ENCODE measurements at regions not wholly inside any gene's neighbourhood (a gene's known extent, or its start where the extent isn't known, plus 50 kb on each side); places are given as distances from the start of the nearest gene placed in this dataset.

DNA sequence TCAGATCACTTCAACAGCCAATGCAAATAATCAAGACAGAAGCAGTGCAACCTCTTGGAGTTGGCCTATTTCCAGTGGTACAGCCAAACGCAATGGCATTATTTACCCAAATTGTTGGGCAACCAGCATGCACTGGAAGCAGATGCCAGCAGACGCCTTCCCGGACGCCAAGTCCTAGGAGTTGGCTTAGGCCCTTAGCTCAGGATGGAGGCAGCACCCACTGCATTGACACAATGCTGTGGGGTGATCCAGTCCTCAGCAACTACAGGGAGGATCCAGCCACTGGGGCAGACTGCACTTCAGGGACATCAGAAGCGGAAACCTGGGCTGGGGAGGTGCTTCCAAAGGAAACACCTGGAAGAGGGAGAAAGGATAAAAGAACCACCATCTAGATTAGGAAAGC lies 290.4 kb downstream of the FAM43A start:
- WGBS (ENCODE audit: extremely low coverage, insufficient read length, low lambda C conversion rate): no CpG with 5 or more reads among the region's 5 CpGs
- H3K79me1 ChIP-seq (ENCODE audit: insufficient read depth, low read depth, low read length, poor library complexity, severe bottlenecking): no peaks in the 10 kb centered on the region

More for the DNA sequence above, 290.4 kb downstream of the FAM43A start:
- Histone ChIP-seq H3K23ac (ENCODE audit: insufficient read length, low read depth, low read length) (no peak overlapping the region), H4K20me1 (ENCODE audit: control insufficient read depth, insufficient read depth, insufficient read length) (no peaks in the 10 kb centered on the region), H3K18ac (ENCODE audit: insufficient read length, low read depth, low read length) (no peak overlapping the region), H2AFZ (ENCODE audit: low read length) (no peak overlapping the region), H3T11ph (ENCODE audit: low read length) (no peak overlapping the region), H3K4ac (ENCODE audit: low read depth, low read length) (no peak overlapping the region), H3K27ac (ENCODE audit: insufficient read length, low read depth, low read length) (no peak overlapping the region), H3K23me2 (ENCODE audit: insufficient read length, low read depth, low read length, poor library complexity, severe bottlenecking) (no peaks in the 10 kb centered on the region), H2BK20ac (ENCODE audit: low read depth, low read length, poor library complexity, severe bottlenecking) (no peak overlapping the region), H2AK5ac (ENCODE audit: insufficient read length, low read length) (no peak overlapping the region), H2BK5ac (ENCODE audit: insufficient read length, low read length) (no peak overlapping the region), H4K5ac (ENCODE audit: insufficient read length, low read depth, low read length) (no peak overlapping the region), H2BK12ac (ENCODE audit: insufficient read length, low read depth, low read length) (no peak overlapping the region), H3K14ac (ENCODE audit: insufficient read depth, low read length) (no peak overlapping the region; the same call in 1 of the 2 replicates), H3K56ac (ENCODE audit: insufficient read length, low read depth, low read length) (no peak overlapping the region), H2BK120ac (ENCODE audit: low read depth, low read length, poor library complexity, severe bottlenecking) (no peak overlapping the region), H3K79me2 (ENCODE audit: insufficient read depth, low read length) (no peaks in the 10 kb centered on the region), H3K9me3 (ENCODE audit: control insufficient read depth, low read depth, low read length) (no peaks in the 10 kb centered on the region), H3K9ac (ENCODE audit: extremely low read depth, insufficient read length, low read length) (no peak overlapping the region), H2BK15ac (ENCODE audit: low read depth, low read length) (no peak overlapping the region), H4K91ac (ENCODE audit: insufficient read length, low read depth, low read length) (no peak overlapping the region), H3K27me3 (ENCODE audit: insufficient read depth, low read length) (no peaks in the 10 kb centered on the region), H4K8ac (replicated peaks; ENCODE audit: insufficient read length, low read depth, low read length) (no peak overlapping the region), H3K4me1 (ENCODE audit: insufficient read depth, low read length) (no peaks in the 10 kb centered on the region), H3K4me2 (ENCODE audit: insufficient read depth, insufficient read length, low read length) (no peak overlapping the region)
- DNase-seq: no peak
- TF ChIP-seq, protein P1, sequence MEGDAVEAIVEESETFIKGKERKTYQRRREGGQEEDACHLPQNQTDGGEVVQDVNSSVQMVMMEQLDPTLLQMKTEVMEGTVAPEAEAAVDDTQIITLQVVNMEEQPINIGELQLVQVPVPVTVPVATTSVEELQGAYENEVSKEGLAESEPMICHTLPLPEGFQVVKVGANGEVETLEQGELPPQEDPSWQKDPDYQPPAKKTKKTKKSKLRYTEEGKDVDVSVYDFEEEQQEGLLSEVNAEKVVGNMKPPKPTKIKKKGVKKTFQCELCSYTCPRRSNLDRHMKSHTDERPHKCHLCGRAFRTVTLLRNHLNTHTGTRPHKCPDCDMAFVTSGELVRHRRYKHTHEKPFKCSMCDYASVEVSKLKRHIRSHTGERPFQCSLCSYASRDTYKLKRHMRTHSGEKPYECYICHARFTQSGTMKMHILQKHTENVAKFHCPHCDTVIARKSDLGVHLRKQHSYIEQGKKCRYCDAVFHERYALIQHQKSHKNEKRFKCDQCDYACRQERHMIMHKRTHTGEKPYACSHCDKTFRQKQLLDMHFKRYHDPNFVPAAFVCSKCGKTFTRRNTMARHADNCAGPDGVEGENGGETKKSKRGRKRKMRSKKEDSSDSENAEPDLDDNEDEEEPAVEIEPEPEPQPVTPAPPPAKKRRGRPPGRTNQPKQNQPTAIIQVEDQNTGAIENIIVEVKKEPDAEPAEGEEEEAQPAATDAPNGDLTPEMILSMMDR (conservative IDR thresholded peaks at IDR 0.05): no peak
- Mint-ChIP-seq H3K27ac (no peak overlapping the region), H3K9me3 (no peaks in the 10 kb centered on the region), H3K4me3 (no peak overlapping the region), H3K36me3 (ENCODE audit: insufficient read depth in 1 of 3, low read depth in 3 of 3) (no peaks in the 10 kb centered on the region), H3K4me1 (no peaks in the 10 kb centered on the region), H3K27me3 (ENCODE audit: low read depth) (peaks cover 6% of the 10 kb centered on the region; the same call in 1 of the 2 replicates)
